ENCODE measurements at regions not wholly inside any gene's neighbourhood (a gene's known extent, or its start where the extent isn't known, plus 50 kb on each side); places are given as distances from the start of the nearest gene placed in this dataset.

DNA sequence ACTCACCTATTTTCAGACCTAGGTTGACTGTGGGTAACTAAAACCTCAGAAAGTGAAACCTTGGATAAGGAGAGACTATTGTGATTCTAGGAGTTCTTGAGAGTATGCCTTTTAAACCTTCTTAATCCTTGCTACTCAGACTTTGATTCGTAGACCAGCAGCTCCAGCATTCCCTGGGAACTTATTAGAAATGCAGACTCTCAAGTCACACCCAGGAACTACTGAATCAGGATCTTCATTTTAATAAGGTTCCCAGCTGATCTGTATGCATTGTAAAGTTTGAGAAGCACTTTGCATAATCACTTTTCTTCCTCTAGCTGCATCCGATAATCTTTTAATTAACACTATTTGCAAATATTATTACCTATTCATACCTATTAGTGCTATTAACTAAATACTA is 480.3 kb upstream of the KCNMB2 start:
- TF ChIP-seq, protein P1, sequence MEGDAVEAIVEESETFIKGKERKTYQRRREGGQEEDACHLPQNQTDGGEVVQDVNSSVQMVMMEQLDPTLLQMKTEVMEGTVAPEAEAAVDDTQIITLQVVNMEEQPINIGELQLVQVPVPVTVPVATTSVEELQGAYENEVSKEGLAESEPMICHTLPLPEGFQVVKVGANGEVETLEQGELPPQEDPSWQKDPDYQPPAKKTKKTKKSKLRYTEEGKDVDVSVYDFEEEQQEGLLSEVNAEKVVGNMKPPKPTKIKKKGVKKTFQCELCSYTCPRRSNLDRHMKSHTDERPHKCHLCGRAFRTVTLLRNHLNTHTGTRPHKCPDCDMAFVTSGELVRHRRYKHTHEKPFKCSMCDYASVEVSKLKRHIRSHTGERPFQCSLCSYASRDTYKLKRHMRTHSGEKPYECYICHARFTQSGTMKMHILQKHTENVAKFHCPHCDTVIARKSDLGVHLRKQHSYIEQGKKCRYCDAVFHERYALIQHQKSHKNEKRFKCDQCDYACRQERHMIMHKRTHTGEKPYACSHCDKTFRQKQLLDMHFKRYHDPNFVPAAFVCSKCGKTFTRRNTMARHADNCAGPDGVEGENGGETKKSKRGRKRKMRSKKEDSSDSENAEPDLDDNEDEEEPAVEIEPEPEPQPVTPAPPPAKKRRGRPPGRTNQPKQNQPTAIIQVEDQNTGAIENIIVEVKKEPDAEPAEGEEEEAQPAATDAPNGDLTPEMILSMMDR (IDR thresholded peaks at IDR 0.05), result no peak
- no peak for TF ChIP-seq POLR2A (IDR thresholded peaks at IDR 0.05)
